GM21723 (cell line): ENCODE measurements at regions not wholly inside any gene's neighbourhood (a gene's known extent, or its start where the extent isn't known, plus 50 kb on each side); places are given as distances from the start of the nearest gene placed in this dataset.

Experiments
- ATAC-seq: cut with Tn5 transposase; IDR thresholded peaks from one replicate; pipeline ENCODE4 v1.9.1; 2021; ENCODE audit warnings: mild to moderate bottlenecking, moderate library complexity; ENCODE audit not compliant: unreplicated experiment

DNA sequence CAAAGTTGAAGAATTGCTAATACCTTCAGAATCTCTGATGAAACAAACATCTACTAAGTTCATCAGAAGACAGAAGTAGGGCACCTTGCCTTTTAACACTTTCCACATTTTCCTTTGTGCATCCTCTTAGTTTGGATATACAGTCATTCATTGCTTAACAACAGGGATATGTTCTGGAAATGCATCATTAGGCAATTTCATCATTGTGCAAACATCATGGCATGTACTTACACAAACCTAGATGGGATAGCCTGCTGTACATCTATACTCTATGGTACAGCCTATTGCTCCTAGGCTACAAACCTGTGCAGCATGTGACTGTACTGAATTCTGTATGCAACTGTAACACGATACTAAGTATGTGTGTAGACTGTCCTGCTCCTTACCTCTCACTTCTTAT lies 169.8 kb downstream of the SUCLA2 start:
- ATAC-seq, result no peak

DNA sequence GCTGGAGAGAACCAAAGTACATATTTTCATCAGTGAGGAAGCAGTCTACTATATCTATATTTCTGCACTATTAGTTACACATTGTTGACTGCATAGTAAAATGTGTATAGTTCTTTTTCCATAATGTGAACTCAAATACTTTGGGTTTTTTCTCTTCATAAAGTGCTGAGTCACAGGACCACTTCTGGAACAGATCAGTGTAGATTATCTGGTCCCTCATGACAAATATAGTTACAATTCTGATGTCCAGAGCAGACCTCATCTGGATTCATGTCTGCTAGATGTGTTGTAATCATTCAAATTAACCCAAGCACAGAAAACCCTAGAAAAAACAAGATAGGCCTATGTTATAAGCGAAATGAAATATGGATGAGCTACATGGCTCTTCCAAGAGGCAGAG lies 171.4 kb downstream of the SUCLA2 start:
- no peak for ATAC-seq

DNA sequence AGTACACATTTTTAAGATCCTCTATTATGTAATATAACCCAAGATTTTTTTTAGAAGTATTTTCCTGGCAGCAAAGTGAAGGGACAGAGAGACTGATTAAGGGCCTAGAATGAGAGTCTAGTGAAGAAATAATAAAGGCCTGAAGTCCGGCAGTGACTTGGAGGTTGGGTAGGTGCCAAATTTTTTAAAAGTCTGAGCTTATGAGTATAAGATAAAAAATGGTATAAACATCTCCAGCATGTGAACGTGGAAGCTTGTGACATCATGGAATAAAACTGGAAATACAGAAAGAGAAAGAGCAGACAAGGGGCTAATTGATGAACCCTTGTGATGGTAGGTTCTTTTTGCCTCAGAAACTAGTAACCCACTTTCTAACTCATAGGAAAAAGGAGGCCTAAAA lies 174.6 kb downstream of the SUCLA2 start:
- ATAC-seq, result no peak

DNA sequence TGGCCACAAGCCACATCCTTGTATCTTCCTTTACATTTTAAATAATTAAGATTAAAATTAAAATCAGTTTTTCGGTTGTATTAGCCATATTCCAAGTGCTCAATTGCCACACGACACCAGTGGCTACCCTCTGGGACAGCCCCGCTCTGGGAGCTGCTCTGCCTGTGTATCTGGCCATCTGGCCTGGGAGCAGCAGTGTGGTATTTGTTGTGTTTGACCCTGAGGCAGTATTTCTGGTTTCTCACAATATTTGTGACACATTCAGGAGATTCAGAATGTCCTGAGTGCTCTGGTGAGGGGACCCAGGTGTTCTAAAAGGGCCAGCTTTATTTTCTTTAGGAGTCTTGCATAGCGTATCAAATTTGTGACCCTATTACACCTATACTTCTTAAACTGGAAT lies 179.0 kb downstream of the SUCLA2 start:
- no peak for ATAC-seq

DNA sequence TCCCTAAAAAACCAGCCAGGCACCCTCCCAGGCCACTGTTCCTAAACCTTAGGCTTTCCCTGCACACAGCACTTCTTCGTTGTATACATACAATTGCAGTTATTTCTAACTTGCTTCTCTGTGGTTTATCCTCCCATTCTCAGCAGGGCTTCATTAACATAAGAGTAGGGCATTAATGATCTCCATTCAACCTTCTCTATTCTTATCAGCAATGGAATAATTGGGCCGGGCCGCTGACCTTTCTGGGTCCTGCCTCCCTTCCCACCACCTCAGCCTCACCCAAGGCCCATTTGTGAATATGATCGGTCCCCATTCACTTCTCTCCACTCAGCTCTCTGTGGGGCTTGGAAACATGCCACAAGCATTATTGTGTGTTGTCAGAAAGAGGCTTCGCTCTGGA lies 184.2 kb downstream of the SUCLA2 start:
- ATAC-seq, result no peak

DNA sequence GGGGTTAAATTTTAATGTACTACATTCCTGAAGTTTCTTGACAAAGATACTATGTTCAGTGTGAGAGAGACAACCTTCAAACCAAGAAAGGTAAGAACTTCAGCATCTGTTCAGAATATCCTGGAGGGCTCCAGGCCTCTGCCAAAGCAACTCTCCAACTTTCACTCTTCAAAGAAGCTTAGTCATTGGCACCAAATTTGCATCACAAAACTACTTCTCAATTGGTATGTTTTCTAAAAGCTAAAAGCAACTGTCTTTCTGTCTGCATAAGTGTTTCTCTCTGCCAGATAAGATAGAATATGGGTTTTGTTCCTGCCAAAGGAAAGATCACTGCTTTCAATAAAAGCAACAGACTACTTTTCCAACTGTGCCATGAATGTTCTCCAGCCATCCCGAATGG lies 187.4 kb downstream of the SUCLA2 start:
- ATAC-seq, result no peak

DNA sequence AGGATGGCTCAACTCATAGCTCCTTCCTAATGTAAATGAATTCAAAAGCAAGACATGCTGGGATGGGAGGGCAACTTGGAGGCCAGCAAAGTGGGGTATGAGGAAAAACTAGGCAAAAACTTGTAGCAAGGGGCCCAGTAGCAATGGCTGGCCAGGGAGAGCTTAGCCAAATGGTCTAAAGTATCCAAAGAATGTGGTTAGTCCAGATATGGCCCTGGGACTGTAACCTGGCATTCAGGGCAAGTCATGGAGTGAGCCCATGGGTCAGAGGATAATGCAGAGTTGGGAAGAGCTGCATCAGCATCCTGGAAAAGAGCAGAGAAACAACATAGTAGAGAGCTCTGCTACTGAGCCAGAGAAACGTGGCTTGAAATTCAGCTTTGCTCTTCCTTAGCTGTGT lies 191.7 kb downstream of the SUCLA2 start:
- ATAC-seq, result no peak

DNA sequence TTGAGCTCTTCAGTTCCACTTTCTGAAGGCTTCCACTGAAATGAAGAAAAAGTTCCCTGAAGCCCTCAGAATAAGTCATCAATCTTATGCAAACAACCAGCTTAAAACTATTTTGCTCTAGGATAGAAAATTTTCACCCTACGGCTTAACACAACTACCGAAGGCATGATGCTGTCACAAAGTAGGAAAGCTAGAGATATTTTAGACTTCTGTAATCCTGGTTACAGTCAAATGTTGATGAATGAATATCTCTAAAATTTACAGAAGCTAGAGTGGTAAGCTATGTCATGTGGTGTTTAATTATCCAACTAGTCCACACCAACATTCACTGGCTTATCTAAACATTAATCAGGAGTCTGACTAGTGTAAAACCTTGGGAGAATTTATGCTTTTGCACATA lies 197.9 kb downstream of the SUCLA2 start:
- ATAC-seq, result no peak

DNA sequence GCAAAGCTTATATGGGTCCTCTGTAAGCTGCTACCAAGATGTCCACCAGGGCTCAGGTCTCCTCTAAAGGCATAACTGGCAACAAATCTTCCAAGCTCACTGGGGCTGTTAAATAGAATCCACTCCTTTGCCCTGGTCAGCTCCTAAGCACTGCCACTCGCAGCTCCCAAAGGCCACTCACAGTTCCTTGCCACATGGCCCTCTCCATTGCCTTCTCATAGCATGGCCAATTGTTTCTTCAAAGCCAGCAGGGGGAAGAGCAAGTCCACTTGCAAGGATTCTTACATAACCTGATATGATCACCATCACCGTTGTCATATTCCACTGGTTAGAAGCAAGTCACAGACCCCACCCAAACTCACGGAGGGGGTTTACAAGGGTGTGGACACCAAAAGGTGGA lies 199.5 kb downstream of the SUCLA2 start:
- no peak for ATAC-seq

DNA sequence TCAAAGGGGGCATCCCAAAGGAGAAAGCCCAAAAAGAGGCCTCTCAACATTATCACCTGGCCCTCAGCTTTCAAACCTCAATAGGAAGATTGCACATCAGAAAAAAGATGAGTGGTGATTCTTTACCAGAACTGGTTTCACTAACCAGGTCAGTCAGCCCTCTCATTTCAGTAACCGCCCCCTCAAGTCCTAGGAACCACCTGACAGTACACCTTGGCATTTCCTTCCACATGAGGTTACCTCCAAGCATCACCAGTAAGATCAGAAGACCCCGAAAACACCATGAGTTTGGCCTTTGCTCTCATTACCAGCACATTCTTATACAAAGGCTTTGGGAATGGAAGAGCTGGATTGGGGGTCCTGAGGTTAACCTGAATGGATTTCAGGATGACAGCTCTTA lies 200.5 kb downstream of the SUCLA2 start:
- ATAC-seq, result no peak

DNA sequence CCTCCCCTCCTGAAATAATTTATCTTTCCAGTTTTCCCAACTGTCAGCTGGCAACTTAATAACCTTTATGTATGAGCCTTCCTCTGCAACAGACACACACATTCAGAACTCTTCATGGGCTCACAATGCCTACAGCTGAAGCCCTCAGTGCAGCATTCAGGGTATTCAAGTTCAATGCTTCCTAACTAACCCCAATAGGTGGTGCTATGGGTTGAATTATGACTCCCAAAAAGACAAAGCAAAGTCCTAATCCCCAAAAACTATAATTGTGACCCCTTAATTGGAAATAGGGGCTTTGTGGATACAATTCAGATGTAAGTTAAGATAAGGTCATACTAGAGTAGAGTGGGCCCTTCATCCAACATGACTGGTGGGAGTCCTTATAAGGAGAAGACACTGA lies 202.2 kb downstream of the SUCLA2 start:
- no peak for ATAC-seq

DNA sequence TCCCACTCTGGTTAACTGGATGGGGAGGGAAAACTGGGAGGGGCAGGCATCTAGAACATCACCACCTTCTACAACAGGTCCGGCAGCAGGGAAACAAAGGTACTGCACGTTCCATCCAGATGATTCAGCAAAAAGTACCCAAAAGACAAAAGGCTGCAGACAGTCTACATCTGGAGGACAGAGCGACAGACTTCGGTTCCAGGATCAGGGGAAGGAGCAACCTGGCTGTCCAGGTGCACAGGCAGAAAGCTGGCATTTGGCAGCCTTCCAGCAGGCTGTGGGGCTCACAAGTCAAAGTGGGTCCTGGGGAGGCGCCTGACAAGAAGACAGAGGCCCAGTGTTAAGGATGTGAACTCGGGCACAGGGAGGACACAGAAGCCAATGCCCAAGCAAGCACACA lies 202.9 kb downstream of the SUCLA2 start:
- no peak for ATAC-seq

DNA sequence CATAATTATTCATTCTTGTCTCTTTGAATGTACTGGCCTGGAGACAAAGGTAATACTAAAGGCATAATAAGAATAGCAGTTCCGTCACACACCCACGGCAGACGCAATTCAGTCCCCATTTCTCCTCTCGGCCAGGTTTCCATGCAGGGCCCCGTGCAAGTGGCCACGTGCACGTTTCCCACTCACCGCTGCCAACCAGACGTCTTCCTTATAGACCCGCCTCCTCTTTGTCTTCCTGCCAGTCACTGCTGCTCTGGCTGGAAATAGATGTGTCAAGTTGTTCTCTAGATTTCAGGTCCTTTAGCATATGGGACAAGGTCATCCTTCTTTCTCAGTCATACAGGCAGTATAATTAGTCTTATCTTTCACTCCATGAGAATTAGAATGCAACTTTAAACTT lies 204.3 kb downstream of the SUCLA2 start:
- no peak for ATAC-seq

DNA sequence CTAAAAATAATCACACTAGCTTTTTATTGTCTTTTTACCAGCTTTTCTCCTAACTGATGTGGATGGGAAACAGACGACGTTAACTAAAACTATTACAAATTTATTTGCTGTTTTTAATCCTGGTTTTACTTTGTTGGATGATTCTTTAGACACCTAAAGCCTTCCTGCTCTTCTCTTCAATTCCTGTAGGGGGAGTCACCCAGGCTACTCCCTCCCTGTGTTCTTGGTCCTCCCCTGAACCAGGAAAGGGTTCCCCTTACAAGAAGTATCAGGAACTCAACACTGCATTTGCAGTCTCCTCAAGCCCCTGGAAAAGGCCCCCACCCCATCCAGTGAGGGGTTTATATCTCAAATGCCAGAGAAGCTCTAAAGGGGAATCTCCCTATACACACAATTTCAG lies 206.1 kb downstream of the SUCLA2 start:
- ATAC-seq, result no peak

DNA sequence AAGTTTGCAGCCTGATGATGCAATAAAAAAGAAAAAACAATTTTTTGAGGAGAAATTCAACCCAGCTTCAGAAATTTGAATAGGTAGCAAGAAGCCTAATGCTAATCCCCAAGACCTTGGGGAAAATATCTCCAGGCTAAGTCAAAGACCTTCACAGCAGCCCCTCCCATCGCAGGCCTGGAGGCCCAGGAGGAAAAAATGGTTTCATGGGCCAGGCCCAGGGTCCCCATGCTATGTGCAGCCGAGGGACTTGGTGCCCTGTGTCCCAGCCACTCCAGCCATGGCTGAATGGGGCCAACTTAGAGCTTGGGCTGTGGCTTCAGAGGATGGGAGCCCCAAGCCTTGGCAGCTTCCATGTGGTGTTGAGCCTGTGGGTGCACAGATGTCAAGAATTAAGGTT lies 210.3 kb downstream of the SUCLA2 start:
- ATAC-seq, result no peak

DNA sequence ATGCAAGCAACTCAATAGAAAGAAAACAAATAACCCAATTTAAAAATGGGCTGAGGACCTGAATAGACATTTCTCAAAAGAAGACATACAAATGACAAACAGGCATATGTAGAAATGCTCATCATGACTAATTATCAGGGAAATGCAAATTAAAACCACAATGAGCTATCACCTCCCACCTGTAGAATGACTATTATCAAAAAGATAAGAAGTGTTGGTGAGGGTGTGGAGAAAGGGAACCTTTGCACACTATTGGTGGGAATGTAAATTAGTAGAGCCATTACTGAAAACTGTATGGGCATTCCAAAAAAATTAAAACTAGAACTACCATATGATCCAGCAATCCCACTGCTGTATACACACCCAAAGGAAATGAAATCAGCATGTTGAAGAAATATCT lies 212.2 kb downstream of the SUCLA2 start:
- ATAC-seq, result no peak

DNA sequence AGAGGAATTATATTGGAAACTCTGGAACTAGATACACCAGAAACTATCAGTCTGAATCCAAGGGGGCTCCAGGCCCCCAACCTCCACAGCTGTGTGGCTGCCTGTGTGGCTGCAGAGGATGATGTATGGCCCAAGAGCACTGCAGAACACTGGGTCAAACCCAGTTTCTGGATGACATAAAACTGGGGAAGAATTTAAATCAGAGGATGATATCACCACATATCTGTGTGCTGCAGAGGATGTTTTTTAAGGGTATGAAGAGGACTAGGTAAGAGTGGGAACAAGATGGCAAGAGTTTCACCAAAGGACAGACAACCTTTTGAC lies 226.4 kb downstream of the SUCLA2 start:
- ATAC-seq, result peak; percentile 23

DNA sequence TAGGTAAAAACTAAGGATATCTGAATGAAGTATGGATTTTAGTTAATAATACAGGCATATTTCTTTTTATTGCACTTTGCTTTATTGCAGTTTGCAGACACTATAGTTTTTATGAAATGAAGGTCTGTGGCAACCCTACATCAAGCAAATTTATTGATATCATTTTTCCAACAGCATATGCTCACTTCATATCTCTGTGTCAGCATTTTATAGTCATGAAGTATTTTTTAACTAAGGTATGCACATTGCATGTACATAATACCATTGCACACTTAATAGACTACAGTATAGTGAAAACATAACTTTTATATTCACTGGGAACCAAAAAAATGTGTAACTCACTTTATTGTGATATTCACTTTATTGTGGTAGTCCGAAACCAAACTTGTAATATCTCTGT lies 236.3 kb downstream of the SUCLA2 start:
- no peak for ATAC-seq

DNA sequence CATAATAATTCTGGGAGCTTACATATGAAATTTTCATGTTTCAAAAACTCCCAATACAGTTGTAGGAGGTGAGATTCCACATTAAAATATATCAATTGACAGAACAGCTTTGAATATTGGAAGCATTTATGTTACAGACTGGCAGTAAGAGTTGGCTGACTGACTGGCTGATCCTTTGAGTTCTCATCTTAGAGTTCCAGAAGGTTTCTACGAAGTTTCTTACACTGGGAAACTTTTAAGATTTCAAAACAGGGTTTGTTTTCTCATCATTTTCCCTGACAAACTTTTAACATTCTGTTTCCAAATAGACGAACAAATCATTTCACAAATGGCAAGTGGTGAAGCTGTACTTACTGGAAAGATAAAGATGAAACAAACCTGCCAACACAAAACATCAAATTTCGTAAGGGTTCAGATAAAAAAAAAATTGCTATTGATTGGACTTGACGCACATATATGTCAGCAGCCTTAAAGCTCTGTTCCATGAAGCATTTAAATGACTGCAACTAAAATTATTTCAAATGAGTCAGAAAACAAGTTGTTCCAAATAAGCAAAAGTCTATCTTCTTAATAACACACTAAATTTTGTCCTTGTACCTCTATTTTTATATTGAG lies 243.5 kb downstream of the SUCLA2 start:
- no peak for ATAC-seq

DNA sequence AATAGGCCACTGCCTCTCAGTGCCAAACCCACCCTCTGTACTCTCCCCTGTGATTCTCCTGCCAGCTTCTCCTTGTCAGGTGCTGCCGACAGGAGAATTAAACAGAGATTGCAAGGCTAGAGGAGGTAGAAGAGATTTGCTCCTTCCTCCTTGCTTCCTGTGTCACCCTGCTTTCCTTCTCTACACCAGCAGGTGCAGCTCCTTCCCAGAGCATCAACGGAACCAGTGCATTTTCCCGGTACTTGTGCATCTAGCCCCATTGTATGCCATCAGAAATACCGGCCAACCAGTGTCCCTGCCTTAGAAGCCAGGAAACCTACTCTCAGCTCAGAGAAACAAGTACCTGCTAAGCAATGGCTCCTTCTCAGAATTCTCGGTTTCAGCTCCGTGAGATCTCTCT lies 253.2 kb downstream of the SUCLA2 start:
- no peak for ATAC-seq

DNA sequence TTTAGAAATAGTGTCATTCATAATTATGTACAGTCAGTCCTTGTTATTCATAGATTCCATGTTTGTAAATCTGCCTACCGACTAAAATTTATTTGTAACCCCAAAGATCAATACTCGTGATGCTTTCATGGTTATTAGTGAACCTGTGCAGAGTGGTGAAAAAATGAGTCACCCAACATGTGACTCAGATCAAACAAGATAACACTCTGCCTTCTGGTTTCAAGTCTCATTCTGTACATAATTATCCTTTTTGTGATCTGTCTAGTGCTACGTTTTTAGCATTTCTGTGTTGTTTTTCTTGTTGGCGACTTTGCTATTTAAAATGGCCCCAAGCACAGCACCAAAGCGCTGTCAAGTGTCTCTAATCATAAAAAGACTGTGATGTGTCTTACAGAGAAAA lies 274.7 kb downstream of the SUCLA2 start:
- ATAC-seq, result no peak

DNA sequence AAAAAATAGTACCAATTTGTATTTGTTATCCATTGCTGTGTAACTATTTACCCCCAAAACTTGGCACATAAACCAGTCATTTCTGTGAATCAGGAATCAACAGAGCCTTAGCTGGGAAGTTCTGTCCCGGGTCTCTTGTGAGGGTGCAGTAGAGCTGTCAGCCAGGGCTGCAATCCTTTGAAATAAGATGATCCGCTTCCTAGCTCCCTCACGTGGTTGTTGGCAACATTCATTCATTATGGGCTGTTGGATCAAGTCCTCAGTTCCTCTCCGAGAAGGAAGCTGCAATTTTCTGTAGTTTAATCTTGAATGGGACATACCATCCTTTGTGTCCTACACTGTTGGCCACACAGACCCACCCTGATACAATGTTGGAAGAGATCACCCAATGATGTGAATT lies 277.2 kb downstream of the SUCLA2 start:
- ATAC-seq, result no peak

DNA sequence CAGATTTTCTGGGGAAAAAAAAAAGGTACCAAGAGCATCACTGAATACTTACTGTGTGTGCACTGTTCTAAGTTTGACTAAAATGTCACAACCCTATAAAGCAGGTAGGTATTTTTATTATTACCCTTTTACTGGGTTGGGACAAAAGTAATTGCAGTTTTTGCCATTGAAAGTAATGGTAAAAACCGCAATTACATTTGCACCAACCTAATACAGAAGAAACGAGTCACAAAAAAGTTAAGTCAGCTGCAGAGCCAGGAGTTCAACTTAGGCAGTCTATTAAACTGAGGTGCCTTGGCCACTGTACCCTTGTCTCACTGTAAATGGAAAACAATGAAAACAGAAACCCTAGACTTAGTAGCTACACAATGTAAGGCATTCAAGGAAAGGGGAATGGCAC lies 281.9 kb downstream of the SUCLA2 start:
- no peak for ATAC-seq

DNA sequence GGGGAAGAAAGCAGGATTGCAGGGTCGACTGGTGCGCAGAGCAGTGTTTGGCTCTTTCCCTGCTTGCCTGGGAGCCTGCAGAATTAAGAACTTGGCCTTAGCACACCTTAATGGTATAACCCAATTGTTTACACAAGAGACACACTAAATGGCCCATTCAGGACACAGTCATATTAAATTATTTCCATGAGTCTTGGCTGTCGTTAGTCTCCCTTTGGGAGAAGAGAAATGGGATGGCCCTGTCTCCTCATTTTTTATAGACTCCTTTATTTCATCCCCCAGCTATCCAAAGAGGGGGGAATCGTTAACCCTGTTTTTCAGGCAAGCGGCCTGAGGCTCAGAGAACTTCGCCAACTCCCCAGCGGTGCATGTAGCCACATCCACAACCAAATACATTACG lies 282.5 kb downstream of the SUCLA2 start:
- ATAC-seq, result no peak
